ENCODE measurements at regions not wholly inside any gene's neighbourhood (a gene's known extent, or its start where the extent isn't known, plus 50 kb on each side); places are given as distances from the start of the nearest gene placed in this dataset.

- H3K4me1 ChIP-seq (ENCODE audit: control insufficient read depth in 1 of 2, insufficient read depth in 2 of 2, low read length in 2 of 2) = no peaks in the 10 kb centered on the region
- no peaks in the 10 kb centered on the region for H3K27me3 ChIP-seq (ENCODE audit: low read depth, low read length)
- H3K36me3 ChIP-seq (ENCODE audit: control insufficient read depth in 1 of 2, insufficient read depth in 2 of 2, low read length in 2 of 2) = no peaks in the 10 kb centered on the region
- H3K4me3 ChIP-seq (ENCODE audit: low read depth in 1 of 2, low read length in 2 of 2) = no peak overlapping the region
- H3K27ac ChIP-seq (ENCODE audit: low read length) = no peak overlapping the region
- H3K9me3 ChIP-seq (ENCODE audit: control insufficient read depth in 1 of 2, low read length in 2 of 2) = no peaks in the 10 kb centered on the region
Observed at GRCh38 chr16:62863139-62863538, 826.9 kb upstream of the CDH8 start.

DNA sequence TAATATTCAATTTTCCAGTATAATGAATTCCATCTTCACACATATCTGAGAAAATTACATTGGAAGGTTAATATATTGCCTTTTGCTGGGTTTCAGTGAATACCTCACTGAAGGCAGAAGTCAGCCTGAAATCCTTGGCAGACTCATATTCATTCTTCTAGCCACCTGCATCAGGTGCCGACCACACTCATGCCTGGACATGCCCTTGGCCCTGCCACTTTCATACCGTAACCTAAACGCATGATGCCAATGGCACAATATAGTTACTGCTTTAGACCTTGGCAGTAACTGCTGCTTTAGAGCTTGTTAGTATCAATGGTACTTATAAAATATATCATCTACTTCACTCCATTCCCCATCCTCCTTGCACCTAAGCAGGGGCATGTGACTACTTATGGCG, 817.6 kb upstream of the CDH8 start:
- no peaks in the 10 kb centered on the region for H3K27me3 ChIP-seq (ENCODE audit: low read depth, low read length)
- no peak overlapping the region for H3K27ac ChIP-seq (ENCODE audit: low read length)
- no peaks in the 10 kb centered on the region for H3K9me3 ChIP-seq (ENCODE audit: control insufficient read depth in 1 of 2, low read length in 2 of 2)
- H3K4me3 ChIP-seq (ENCODE audit: low read depth in 1 of 2, low read length in 2 of 2) = no peak overlapping the region
- no peaks in the 10 kb centered on the region for H3K4me1 ChIP-seq (ENCODE audit: control insufficient read depth in 1 of 2, insufficient read depth in 2 of 2, low read length in 2 of 2)
- H3K36me3 ChIP-seq (ENCODE audit: control insufficient read depth in 1 of 2, insufficient read depth in 2 of 2, low read length in 2 of 2) = no peaks in the 10 kb centered on the region

DNA sequence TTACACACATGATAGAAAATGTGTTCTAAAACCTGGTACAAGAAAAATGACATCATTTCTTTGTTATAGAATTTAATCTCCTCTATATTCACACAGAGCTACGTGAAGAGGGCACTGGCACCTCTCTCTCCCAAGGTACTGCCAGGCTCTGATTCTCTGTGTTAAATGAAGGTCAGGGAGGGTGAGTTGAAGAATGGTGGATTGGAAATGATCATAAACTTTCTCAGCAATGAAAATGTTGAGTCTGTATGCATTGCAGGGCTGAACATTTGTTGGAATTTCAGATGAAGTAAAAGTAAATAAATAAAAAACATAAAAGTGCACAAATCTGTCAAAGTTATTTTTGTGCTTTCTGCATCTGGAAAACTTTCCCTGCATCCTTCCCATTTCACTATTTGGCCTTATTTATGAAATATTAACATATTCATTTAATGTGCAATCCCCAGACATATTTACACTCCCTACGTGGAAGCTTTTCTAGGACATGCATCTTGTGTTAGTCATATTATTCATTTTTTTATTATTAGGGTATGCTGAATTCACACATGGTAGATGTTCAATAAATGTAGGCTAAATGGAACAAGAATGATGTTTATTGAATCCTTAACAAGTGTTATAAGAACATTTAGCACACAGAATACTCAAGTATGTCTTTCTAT, 810.3 kb upstream of the CDH8 start:
- H3K36me3 ChIP-seq (ENCODE audit: control insufficient read depth in 1 of 2, insufficient read depth in 2 of 2, low read length in 2 of 2) = no peaks in the 10 kb centered on the region
- H3K4me3 ChIP-seq (ENCODE audit: low read depth in 1 of 2, low read length in 2 of 2) = no peak overlapping the region
- no peak overlapping the region for H3K27ac ChIP-seq (ENCODE audit: low read length)
- no peaks in the 10 kb centered on the region for H3K4me1 ChIP-seq (ENCODE audit: control insufficient read depth in 1 of 2, insufficient read depth in 2 of 2, low read length in 2 of 2)
- peaks cover 0 to 4% of the 10 kb centered on the region in 2 donors for H3K9me3 ChIP-seq (ENCODE audit: control insufficient read depth in 1 of 2, low read length in 2 of 2)
- no peaks in the 10 kb centered on the region for H3K27me3 ChIP-seq (ENCODE audit: low read depth, low read length)

DNA sequence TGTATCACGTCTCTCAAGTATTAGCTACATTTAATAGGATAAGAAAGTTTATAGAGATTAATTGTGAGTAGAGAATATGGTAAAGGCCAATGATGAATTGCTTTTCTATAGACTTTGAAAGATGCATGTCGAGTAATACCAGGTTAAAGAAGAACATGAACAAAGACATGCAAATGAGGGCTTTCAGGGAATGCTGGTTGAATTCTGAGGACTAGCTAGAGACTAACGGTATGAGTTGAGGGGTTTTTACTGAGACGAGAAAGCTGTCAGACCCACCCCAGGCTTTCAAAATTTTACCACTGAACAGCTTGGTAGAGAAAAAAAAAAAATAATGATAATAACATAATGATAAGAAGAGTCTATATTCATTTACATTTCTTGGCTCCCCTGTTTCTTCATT, 796.0 kb upstream of the CDH8 start:
- Histone ChIP-seq H3K4me1 (ENCODE audit: control insufficient read depth in 1 of 2, insufficient read depth in 2 of 2, low read length in 2 of 2) (no peaks in the 10 kb centered on the region), H3K9me3 (ENCODE audit: control insufficient read depth in 1 of 2, low read length in 2 of 2) (no peaks in the 10 kb centered on the region), H3K36me3 (ENCODE audit: control insufficient read depth in 1 of 2, insufficient read depth in 2 of 2, low read length in 2 of 2) (no peaks in the 10 kb centered on the region), H3K27ac (ENCODE audit: low read length) (no peak overlapping the region), H3K4me3 (ENCODE audit: low read depth in 1 of 2, low read length in 2 of 2) (no peak overlapping the region), H3K27me3 (ENCODE audit: low read depth, low read length) (no peaks in the 10 kb centered on the region)

- Histone ChIP-seq H3K27ac (ENCODE audit: low read length) (no peak overlapping the region), H3K4me1 (ENCODE audit: control insufficient read depth in 1 of 2, insufficient read depth in 2 of 2, low read length in 2 of 2) (no peaks in the 10 kb centered on the region), H3K4me3 (ENCODE audit: low read depth in 1 of 2, low read length in 2 of 2) (no peak overlapping the region)
Observed at GRCh38 chr16:62831235-62831850, 795.1 kb upstream of the CDH8 start.

DNA sequence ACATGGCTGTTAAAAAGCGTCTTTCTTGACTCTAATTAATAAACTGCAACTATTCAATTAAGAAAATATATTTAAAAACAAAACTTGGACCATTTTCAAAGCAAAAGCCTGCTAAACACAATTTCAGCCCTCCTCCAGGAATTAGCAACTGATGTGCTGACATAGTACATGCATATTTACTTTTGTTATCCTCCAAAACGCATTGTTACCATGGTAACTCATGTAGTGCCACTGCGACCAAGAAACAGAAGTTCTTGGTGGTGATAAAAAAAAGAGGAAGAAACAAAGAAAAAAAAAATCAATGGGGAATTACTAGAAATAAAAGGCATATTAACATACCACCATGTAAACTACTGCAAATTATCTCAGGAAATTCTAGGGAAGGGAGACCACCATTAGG, 793.4 kb upstream of the CDH8 start:
- Histone ChIP-seq H3K27ac (ENCODE audit: low read length) (no peak overlapping the region), H3K9me3 (ENCODE audit: control insufficient read depth in 1 of 2, low read length in 2 of 2) (no peaks in the 10 kb centered on the region)

More at GRCh38 chr16:62831235-62831850, 795.1 kb upstream of the CDH8 start:
- H3K27me3 ChIP-seq (ENCODE audit: low read depth, low read length) = no peaks in the 10 kb centered on the region
- H3K36me3 ChIP-seq (ENCODE audit: control insufficient read depth in 1 of 2, insufficient read depth in 2 of 2, low read length in 2 of 2) = no peaks in the 10 kb centered on the region
- no peaks in the 10 kb centered on the region for H3K9me3 ChIP-seq (ENCODE audit: control insufficient read depth in 1 of 2, low read length in 2 of 2)

GRCh38 chr16:62829084-62829483, 792.8 kb upstream of the CDH8 start:
- Histone ChIP-seq H3K27ac (ENCODE audit: low read length) (no peak overlapping the region), H3K4me1 (ENCODE audit: control insufficient read depth in 1 of 2, insufficient read depth in 2 of 2, low read length in 2 of 2) (no peaks in the 10 kb centered on the region), H3K9me3 (ENCODE audit: control insufficient read depth in 1 of 2, low read length in 2 of 2) (no peaks in the 10 kb centered on the region), H3K36me3 (ENCODE audit: control insufficient read depth in 1 of 2, insufficient read depth in 2 of 2, low read length in 2 of 2) (no peaks in the 10 kb centered on the region), H3K27me3 (ENCODE audit: low read depth, low read length) (no peaks in the 10 kb centered on the region), H3K4me3 (ENCODE audit: low read depth in 1 of 2, low read length in 2 of 2) (no peak overlapping the region)

More for the DNA sequence above, 793.4 kb upstream of the CDH8 start:
- H3K27me3 ChIP-seq (ENCODE audit: low read depth, low read length) = no peaks in the 10 kb centered on the region
- no peaks in the 10 kb centered on the region for H3K36me3 ChIP-seq (ENCODE audit: control insufficient read depth in 1 of 2, insufficient read depth in 2 of 2, low read length in 2 of 2)
- no peak overlapping the region for H3K4me3 ChIP-seq (ENCODE audit: low read depth in 1 of 2, low read length in 2 of 2)
- H3K4me1 ChIP-seq (ENCODE audit: control insufficient read depth in 1 of 2, insufficient read depth in 2 of 2, low read length in 2 of 2) = no peaks in the 10 kb centered on the region

- H3K4me3 ChIP-seq (ENCODE audit: low read depth in 1 of 2, low read length in 2 of 2) = no peak overlapping the region
- H3K9me3 ChIP-seq (ENCODE audit: control insufficient read depth in 1 of 2, low read length in 2 of 2) = no peaks in the 10 kb centered on the region
- no peaks in the 10 kb centered on the region for H3K36me3 ChIP-seq (ENCODE audit: control insufficient read depth in 1 of 2, insufficient read depth in 2 of 2, low read length in 2 of 2)
- no peaks in the 10 kb centered on the region for H3K4me1 ChIP-seq (ENCODE audit: control insufficient read depth in 1 of 2, insufficient read depth in 2 of 2, low read length in 2 of 2)
- H3K27ac ChIP-seq (ENCODE audit: low read length) = no peak overlapping the region
- H3K27me3 ChIP-seq (ENCODE audit: low read depth, low read length) = no peaks in the 10 kb centered on the region
Observed at GRCh38 chr16:62821824-62822223, 785.6 kb upstream of the CDH8 start.

DNA sequence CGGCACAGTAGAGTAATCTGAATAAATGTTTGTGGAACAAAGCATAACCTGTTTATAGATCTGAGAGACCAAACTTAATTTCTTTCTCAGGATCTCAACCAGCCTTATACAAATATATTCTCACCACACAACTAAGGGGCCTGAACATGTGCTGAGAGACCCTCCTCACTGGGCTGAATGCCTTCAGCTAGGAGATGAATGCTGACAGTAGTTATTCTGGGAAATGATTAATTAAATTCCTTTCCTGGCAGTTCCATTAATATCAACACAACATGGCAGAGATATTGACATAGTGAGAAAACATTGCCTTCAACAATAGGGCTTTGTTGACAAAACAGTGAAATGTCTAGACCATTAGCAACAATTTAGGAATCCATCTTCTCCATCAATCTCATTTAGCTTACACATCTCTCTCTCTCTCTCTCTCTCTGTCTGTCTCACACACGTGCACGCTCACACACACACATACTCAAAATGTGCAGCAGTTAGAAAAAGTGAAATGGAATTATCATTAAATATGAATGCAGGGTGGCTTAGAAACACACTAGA, 780.8 kb upstream of the CDH8 start:
- H3K9me3 ChIP-seq (ENCODE audit: control insufficient read depth in 1 of 2, low read length in 2 of 2) = no peaks in the 10 kb centered on the region
- H3K4me1 ChIP-seq (ENCODE audit: control insufficient read depth in 1 of 2, insufficient read depth in 2 of 2, low read length in 2 of 2) = no peaks in the 10 kb centered on the region
- H3K27me3 ChIP-seq (ENCODE audit: low read depth, low read length) = no peaks in the 10 kb centered on the region
- H3K4me3 ChIP-seq (ENCODE audit: low read depth in 1 of 2, low read length in 2 of 2) = no peak overlapping the region
- H3K27ac ChIP-seq (ENCODE audit: low read length) = no peak overlapping the region
- no peaks in the 10 kb centered on the region for H3K36me3 ChIP-seq (ENCODE audit: control insufficient read depth in 1 of 2, insufficient read depth in 2 of 2, low read length in 2 of 2)

DNA sequence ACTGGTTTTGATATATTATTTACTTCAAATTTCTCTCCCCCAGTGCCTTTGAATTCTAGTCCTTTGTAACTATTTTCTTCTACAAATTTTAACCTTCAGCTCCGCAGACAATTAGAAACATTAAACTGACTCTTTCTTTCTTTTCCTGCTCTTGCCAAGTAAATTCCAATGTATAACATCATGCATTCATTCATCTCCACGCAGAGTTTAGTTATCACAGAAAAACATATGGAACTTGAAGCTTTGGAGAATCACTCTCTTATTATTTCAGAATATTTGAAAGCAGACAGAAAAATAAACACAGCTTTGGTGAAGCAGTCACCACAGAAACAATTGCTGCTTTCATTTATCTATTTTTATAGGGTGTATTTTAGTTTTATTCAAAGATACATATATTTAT, 778.7 kb upstream of the CDH8 start:
- no peaks in the 10 kb centered on the region for H3K9me3 ChIP-seq (ENCODE audit: control insufficient read depth in 1 of 2, low read length in 2 of 2)
- no peaks in the 10 kb centered on the region for H3K27me3 ChIP-seq (ENCODE audit: low read depth, low read length)
- H3K4me3 ChIP-seq (ENCODE audit: low read depth in 1 of 2, low read length in 2 of 2) = no peak overlapping the region
- H3K36me3 ChIP-seq (ENCODE audit: control insufficient read depth in 1 of 2, insufficient read depth in 2 of 2, low read length in 2 of 2) = no peaks in the 10 kb centered on the region
- H3K27ac ChIP-seq (ENCODE audit: low read length) = no peak overlapping the region
- H3K4me1 ChIP-seq (ENCODE audit: control insufficient read depth in 1 of 2, insufficient read depth in 2 of 2, low read length in 2 of 2) = no peaks in the 10 kb centered on the region

DNA sequence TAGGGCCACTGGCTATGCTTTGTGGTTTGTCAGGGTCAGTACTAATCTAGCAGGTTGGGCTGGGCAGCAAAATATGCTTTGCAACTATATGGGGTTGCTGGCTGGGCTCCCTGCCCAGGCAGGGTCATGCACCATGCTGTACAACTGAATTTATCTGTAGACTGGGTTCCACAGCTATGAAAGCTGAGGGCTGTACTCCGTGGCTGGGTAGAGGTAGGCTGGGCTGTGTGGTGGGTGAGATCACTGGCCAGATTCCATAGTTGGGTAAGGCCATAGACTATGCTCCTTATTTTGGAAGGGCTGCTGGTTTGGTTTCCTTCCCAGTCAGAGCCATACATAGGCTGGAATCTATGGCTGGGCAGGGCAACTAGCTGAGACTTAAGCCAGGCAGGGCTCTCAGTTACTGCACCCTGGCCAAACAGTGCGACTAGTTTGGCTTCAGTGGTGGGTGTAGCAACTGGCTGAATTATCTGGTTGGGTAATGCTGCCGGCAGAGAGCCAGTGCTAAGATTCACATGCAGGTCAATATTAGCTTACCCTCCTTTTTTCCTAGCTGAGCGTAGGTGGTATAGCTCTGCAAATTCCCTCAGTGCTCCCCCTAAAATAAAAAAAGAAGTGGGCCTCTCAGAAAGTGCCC, 769.1 kb upstream of the CDH8 start:
- peaks cover 0 to 2% of the 10 kb centered on the region in 2 donors for H3K9me3 ChIP-seq (ENCODE audit: control insufficient read depth in 1 of 2, low read length in 2 of 2)
- H3K27ac ChIP-seq (ENCODE audit: low read length) = no peak overlapping the region
- no peaks in the 10 kb centered on the region for H3K27me3 ChIP-seq (ENCODE audit: low read depth, low read length)
- H3K4me3 ChIP-seq (ENCODE audit: low read depth in 1 of 2, low read length in 2 of 2) = no peak overlapping the region
- H3K36me3 ChIP-seq (ENCODE audit: control insufficient read depth in 1 of 2, insufficient read depth in 2 of 2, low read length in 2 of 2) = no peaks in the 10 kb centered on the region
- H3K4me1 ChIP-seq (ENCODE audit: control insufficient read depth in 1 of 2, insufficient read depth in 2 of 2, low read length in 2 of 2) = no peaks in the 10 kb centered on the region

Data from muscle layer of duodenum (tissue), 2 donors.